ENCODE measurements at regions not wholly inside any gene's neighbourhood (a gene's known extent, or its start where the extent isn't known, plus 50 kb on each side); places are given as distances from the start of the nearest gene placed in this dataset.

- Histone ChIP-seq H4K20me1 (ENCODE audit: control insufficient read depth, extremely low read depth, insufficient read depth, low read length) (no peaks in the 10 kb centered on the region), H3K79me2 (ENCODE audit: control insufficient read depth, insufficient read depth, low read length) (no peaks in the 10 kb centered on the region), H3K36me3 (ENCODE audit: control insufficient read depth, insufficient read depth, low read length) (no peaks in the 10 kb centered on the region), H3K27ac (ENCODE audit: insufficient read depth, low read length) (no peak overlapping the region), H3K4me3 (replicated peaks in 1 of 4; ENCODE audit: control extremely low read depth in 1 of 4, insufficient read depth in 1 of 4, low read depth in 3 of 4, low read length in 4 of 4) (no peak overlapping the region), H3K4me1 (ENCODE audit: control insufficient read depth, extremely low read depth, insufficient read depth, low read length) (no peaks in the 10 kb centered on the region), H3K27me3 (ENCODE audit: control insufficient read depth, insufficient read depth, low read length) (no peaks in the 10 kb centered on the region), H3K9ac (ENCODE audit: insufficient read depth, low read length) (no peak overlapping the region), H2AFZ (ENCODE audit: low read length) (no peak overlapping the region), H3K9me3 (ENCODE audit: control insufficient read depth, insufficient read depth, low read depth, low read length) (no peaks in the 10 kb centered on the region), H3K4me2 (ENCODE audit: extremely low read depth, insufficient read depth, low read length) (no peak overlapping the region)
- DNase-seq (ENCODE audit: low read depth in 2 of 2) = no peak
- no peak for TF ChIP-seq EZH2 (IDR thresholded peaks at IDR 0.05; ENCODE audit: low read length, missing control alignments)
- TF ChIP-seq, protein P1, sequence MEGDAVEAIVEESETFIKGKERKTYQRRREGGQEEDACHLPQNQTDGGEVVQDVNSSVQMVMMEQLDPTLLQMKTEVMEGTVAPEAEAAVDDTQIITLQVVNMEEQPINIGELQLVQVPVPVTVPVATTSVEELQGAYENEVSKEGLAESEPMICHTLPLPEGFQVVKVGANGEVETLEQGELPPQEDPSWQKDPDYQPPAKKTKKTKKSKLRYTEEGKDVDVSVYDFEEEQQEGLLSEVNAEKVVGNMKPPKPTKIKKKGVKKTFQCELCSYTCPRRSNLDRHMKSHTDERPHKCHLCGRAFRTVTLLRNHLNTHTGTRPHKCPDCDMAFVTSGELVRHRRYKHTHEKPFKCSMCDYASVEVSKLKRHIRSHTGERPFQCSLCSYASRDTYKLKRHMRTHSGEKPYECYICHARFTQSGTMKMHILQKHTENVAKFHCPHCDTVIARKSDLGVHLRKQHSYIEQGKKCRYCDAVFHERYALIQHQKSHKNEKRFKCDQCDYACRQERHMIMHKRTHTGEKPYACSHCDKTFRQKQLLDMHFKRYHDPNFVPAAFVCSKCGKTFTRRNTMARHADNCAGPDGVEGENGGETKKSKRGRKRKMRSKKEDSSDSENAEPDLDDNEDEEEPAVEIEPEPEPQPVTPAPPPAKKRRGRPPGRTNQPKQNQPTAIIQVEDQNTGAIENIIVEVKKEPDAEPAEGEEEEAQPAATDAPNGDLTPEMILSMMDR (conservative IDR thresholded peaks at IDR 0.05 in 1 of 2, IDR thresholded peaks at IDR 0.05 in 1 of 2; ENCODE audit: low read depth in 1 of 2, low read length in 2 of 2) = no peak
Observed at GRCh38 chr12:30845676-30846075, 80.9 kb upstream of the TSPAN11 start.

DNA sequence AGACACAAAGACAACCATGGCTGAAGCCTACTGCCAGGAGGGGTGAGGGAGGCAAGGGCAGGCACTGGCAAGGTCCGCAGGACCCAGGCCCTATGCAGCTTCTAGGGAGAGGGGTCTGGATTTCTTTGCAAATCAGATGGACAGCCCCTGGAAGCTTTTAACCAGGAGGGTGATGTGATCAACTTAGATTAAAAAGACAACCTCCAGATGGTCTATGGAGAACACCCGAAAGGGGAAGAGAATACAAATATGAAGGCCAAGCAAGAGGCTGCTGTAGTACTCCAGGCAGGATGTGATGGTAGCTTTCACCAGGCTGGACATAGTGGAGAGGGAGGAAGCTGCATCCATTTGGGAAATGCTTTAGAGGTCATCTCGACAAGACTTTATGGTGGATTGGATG is 83.3 kb upstream of the TSPAN11 start:
- Histone ChIP-seq H3K9ac (ENCODE audit: insufficient read depth, low read length) (no peak overlapping the region), H3K27ac (ENCODE audit: insufficient read depth, low read length) (no peak overlapping the region), H3K4me1 (ENCODE audit: control insufficient read depth, extremely low read depth, insufficient read depth, low read length) (no peaks in the 10 kb centered on the region), H3K4me2 (ENCODE audit: extremely low read depth, insufficient read depth, low read length) (no peak overlapping the region), H3K27me3 (ENCODE audit: control insufficient read depth, insufficient read depth, low read length) (no peaks in the 10 kb centered on the region), H3K9me3 (ENCODE audit: control insufficient read depth, insufficient read depth, low read depth, low read length) (no peaks in the 10 kb centered on the region), H3K36me3 (ENCODE audit: control insufficient read depth, insufficient read depth, low read length) (no peaks in the 10 kb centered on the region), H2AFZ (ENCODE audit: low read length) (no peak overlapping the region), H3K4me3 (replicated peaks in 1 of 4; ENCODE audit: control extremely low read depth in 1 of 4, insufficient read depth in 1 of 4, low read depth in 3 of 4, low read length in 4 of 4) (no peak overlapping the region), H3K79me2 (ENCODE audit: control insufficient read depth, insufficient read depth, low read length) (no peaks in the 10 kb centered on the region), H4K20me1 (ENCODE audit: control insufficient read depth, extremely low read depth, insufficient read depth, low read length) (no peaks in the 10 kb centered on the region)
- no peak for DNase-seq (ENCODE audit: low read depth in 2 of 2)
- TF ChIP-seq, protein P1 (conservative IDR thresholded peaks at IDR 0.05 in 1 of 2, IDR thresholded peaks at IDR 0.05 in 1 of 2; ENCODE audit: low read depth in 1 of 2, low read length in 2 of 2) = no peak
- TF ChIP-seq EZH2 (IDR thresholded peaks at IDR 0.05; ENCODE audit: low read length, missing control alignments) = no peak

- DNase-seq (ENCODE audit: low read depth in 2 of 2) = no peak
- Histone ChIP-seq H3K79me2 (ENCODE audit: control insufficient read depth, insufficient read depth, low read length) (no peaks in the 10 kb centered on the region), H3K4me1 (ENCODE audit: control insufficient read depth, extremely low read depth, insufficient read depth, low read length) (no peaks in the 10 kb centered on the region), H3K4me2 (ENCODE audit: extremely low read depth, insufficient read depth, low read length) (no peak overlapping the region), H4K20me1 (ENCODE audit: control insufficient read depth, extremely low read depth, insufficient read depth, low read length) (no peaks in the 10 kb centered on the region), H3K27ac (ENCODE audit: insufficient read depth, low read length) (no peak overlapping the region), H3K9ac (ENCODE audit: insufficient read depth, low read length) (no peak overlapping the region), H2AFZ (ENCODE audit: low read length) (no peak overlapping the region), H3K36me3 (ENCODE audit: control insufficient read depth, insufficient read depth, low read length) (no peaks in the 10 kb centered on the region), H3K27me3 (ENCODE audit: control insufficient read depth, insufficient read depth, low read length) (peaks cover 2% of the 10 kb centered on the region), H3K4me3 (replicated peaks in 1 of 4; ENCODE audit: control extremely low read depth in 1 of 4, insufficient read depth in 1 of 4, low read depth in 3 of 4, low read length in 4 of 4) (no peak overlapping the region), H3K9me3 (ENCODE audit: control insufficient read depth, insufficient read depth, low read depth, low read length) (no peaks in the 10 kb centered on the region)
- TF ChIP-seq EZH2 (IDR thresholded peaks at IDR 0.05; ENCODE audit: low read length, missing control alignments) = no peak
- TF ChIP-seq, protein P1 (conservative IDR thresholded peaks at IDR 0.05 in 1 of 2, IDR thresholded peaks at IDR 0.05 in 1 of 2; ENCODE audit: low read depth in 1 of 2, low read length in 2 of 2) = no peak
Observed at GRCh38 chr12:30840715-30841114, 85.8 kb upstream of the TSPAN11 start.
